BLaER1 treated with 17β-estradiol and CSF1 and Interleukin-3, amounts not matched to agents 10 nM and 100 nM (cell line): ENCODE measurements at regions not wholly inside any gene's neighbourhood (a gene's known extent, or its start where the extent isn't known, plus 50 kb on each side); places are given as distances from the start of the nearest gene placed in this dataset.
A peak's percentile ranks its signal among the peaks of the same experiment; 100 is the strongest.

Source experiments
- H3K27ac ChIP-seq, 11 experiments: shearing (Covaris generic); formaldehyde crosslinking; 2 replicates each; pipeline ENCODE4 v1.8.1; 2022
- H3K27me3 ChIP-seq, 11 experiments: shearing (Covaris generic); formaldehyde crosslinking; 2 replicates each; pipeline ENCODE4 v1.8.1; 2022
- H3K36me3 ChIP-seq, 11 experiments: shearing (Covaris generic); formaldehyde crosslinking; 2 replicates each; pipeline ENCODE4 v1.8.1; 2022
- H3K4me1 ChIP-seq, 10 experiments: shearing (Covaris generic); formaldehyde crosslinking; 2 replicates each; pipeline ENCODE4 v1.8.1; 2022
- H3K4me2 ChIP-seq, 11 experiments: shearing (Covaris generic); formaldehyde crosslinking; 2 replicates each; pipeline ENCODE4 v1.8.1; 2022
- H3K4me3 ChIP-seq, 10 experiments: shearing (Covaris generic); formaldehyde crosslinking; 2 replicates each; pipeline ENCODE4 v1.8.1; 2022
- H3K9ac ChIP-seq, 11 experiments: shearing (Covaris generic); formaldehyde crosslinking; 2 replicates each; pipeline ENCODE4 v1.8.1; 2022
- H3K9me3 ChIP-seq, 11 experiments: shearing (Covaris generic); formaldehyde crosslinking; replicated peaks in 1 of 11; 2 replicates each; pipeline ENCODE4 v1.8.1; 2022
- H4K20me1 ChIP-seq, 11 experiments: shearing (Covaris generic); formaldehyde crosslinking; 2 replicates each; pipeline ENCODE4 v1.8.1; 2022
- Cebpa-rat ChIP-seq, 11 experiments: shearing (Covaris generic); IDR thresholded peaks; 2 replicates each; pipeline ENCODE4 v1.8.1; 2022

DNA sequence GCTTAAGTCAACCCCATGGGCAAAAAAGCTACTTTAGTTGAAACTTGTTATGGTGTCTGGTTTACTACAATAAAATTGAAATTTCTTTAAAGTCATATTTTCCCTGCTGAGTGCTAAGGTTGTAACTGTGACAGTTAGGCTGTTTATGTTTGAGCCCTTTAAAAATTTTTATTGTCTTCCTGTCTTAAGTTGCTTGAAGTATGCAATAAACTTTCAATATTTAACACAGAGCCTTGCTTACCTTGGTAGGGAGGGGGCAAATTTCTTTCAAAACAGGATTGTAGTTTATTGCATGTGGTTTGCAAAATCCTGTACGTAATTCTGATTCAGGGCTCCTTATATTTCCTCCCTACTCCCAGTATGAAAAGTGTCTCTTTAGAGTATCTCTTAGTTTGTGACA is 465.5 kb upstream of the ACTBL2 start:
- no peaks in the 10 kb centered on the region for H3K36me3 ChIP-seq
- no peaks in the 10 kb centered on the region for H3K9me3 ChIP-seq
- no peak for TF ChIP-seq Cebpa-rat (IDR thresholded peaks at IDR 0.05)
- no peak overlapping the region for H3K4me2 ChIP-seq
- no peak overlapping the region for H3K4me3 ChIP-seq
- H3K27me3 ChIP-seq: no peaks in the 10 kb centered on the region
- H3K27ac ChIP-seq: no peak overlapping the region
- no peak overlapping the region for H3K9ac ChIP-seq
- no peaks in the 10 kb centered on the region for H4K20me1 ChIP-seq
- H3K4me1 ChIP-seq: no peaks in the 10 kb centered on the region

DNA sequence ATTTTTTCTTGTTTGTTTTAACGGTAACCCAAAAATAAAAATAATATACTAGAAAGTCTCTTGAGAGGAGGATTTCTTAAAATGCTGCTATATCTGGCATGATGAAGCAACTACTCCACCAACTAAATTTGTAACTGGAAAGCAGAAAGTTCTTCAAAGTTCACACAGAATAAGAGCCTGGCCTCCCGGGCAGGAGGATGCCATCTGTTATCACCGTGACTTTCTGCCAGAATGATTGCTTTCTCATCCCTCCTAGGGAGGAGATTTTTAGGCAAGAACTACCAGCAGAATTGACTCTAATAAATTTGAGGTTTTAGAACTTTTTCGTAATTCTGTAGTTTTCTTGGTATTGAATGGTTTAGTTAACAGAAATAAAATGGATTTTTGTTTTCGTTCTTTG is 464.6 kb upstream of the ACTBL2 start:
- Histone ChIP-seq H3K4me2 (no peak overlapping the region), H3K4me3 (no peak overlapping the region), H3K9me3 (no peaks in the 10 kb centered on the region), H3K9ac (no peak overlapping the region), H4K20me1 (no peaks in the 10 kb centered on the region), H3K27me3 (no peaks in the 10 kb centered on the region), H3K27ac (no peak overlapping the region), H3K4me1 (no peaks in the 10 kb centered on the region), H3K36me3 (no peaks in the 10 kb centered on the region)
- TF ChIP-seq Cebpa-rat (IDR thresholded peaks at IDR 0.05): no peak

DNA sequence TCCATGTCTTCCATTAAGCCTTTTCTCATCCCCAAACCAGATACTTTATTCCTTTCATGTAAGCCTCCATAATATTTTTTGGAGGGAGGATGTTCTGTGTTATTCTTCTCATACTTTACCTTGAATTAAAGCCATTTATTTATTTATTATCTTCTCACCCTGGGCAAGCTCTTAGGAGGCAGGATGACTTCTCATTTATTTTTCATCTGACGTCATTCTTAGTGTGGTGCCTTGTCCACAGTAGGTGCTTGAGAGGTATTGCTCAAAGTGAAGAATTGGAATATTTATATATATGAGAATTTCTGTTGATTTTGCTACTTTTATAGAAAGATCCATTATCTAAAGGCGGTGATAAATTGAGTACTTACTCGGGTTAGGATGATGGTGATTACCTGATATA is 458.3 kb upstream of the ACTBL2 start:
- no peak for TF ChIP-seq Cebpa-rat (IDR thresholded peaks at IDR 0.05)
- no peak overlapping the region for H3K27ac ChIP-seq
- no peaks in the 10 kb centered on the region for H3K4me1 ChIP-seq
- H3K4me3 ChIP-seq: no peak overlapping the region
- no peaks in the 10 kb centered on the region for H3K36me3 ChIP-seq
- H3K9me3 ChIP-seq: no peaks in the 10 kb centered on the region; a peak in 1 of 22 replicates
- H3K4me2 ChIP-seq: no peak overlapping the region
- H3K27me3 ChIP-seq: no peaks in the 10 kb centered on the region
- no peak overlapping the region for H3K9ac ChIP-seq
- H4K20me1 ChIP-seq: no peaks in the 10 kb centered on the region

DNA sequence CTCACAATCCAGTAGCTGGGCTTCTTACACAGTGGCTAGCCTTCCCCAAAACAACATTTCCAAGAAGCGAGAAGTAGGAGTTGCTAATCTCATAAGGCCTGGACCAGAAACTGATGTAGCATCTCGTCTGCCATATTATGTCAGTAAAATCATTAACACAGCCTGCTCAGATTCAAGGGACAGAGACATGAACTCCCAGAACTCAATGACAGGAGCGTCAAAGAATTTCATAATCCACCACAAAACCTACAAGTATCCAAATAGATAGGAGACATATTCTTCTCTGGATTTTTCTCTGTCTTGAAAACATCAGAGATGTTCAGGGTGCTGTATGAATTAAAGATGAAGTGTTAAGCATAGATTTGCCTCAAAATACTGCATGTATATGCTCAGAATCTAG is 457.6 kb upstream of the ACTBL2 start:
- Histone ChIP-seq H3K27me3 (no peaks in the 10 kb centered on the region), H3K4me3 (no peak overlapping the region)

DNA sequence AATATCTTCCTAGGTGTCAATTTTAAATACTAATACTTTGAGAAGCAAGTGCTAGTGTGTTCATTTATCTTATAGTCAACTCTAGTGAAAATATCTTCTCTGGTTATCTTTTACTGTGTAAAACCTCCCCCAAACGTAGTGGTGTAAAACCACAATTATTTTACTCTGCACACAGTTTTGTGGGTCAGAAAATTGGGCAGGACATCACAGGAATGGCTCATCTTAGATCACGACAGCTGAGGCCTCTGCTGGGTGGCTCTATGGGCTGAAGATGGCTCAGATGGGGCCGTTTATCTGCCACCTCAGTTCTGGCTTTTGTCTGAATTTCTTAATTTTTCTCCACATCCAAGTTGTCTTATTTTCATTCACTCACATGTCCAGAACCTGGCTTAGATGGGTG is 457.2 kb upstream of the ACTBL2 start:
- no peak for TF ChIP-seq Cebpa-rat (IDR thresholded peaks at IDR 0.05)
- no peaks in the 10 kb centered on the region for H3K36me3 ChIP-seq
- H4K20me1 ChIP-seq: no peaks in the 10 kb centered on the region
- no peak overlapping the region for H3K27ac ChIP-seq
- H3K27me3 ChIP-seq: no peaks in the 10 kb centered on the region
- no peak overlapping the region for H3K4me2 ChIP-seq
- no peak overlapping the region for H3K4me3 ChIP-seq
- no peaks in the 10 kb centered on the region for H3K4me1 ChIP-seq
- H3K9ac ChIP-seq: no peak overlapping the region
- no peaks in the 10 kb centered on the region; a peak in 1 of 22 replicates for H3K9me3 ChIP-seq

More for the DNA sequence above, 457.6 kb upstream of the ACTBL2 start:
- H3K4me2 ChIP-seq: no peak overlapping the region
- no peaks in the 10 kb centered on the region for H3K36me3 ChIP-seq
- no peak for TF ChIP-seq Cebpa-rat (IDR thresholded peaks at IDR 0.05)
- no peak overlapping the region for H3K27ac ChIP-seq
- no peaks in the 10 kb centered on the region for H3K4me1 ChIP-seq
- no peaks in the 10 kb centered on the region for H4K20me1 ChIP-seq
- H3K9me3 ChIP-seq: no peaks in the 10 kb centered on the region; a peak in 1 of 22 replicates
- no peak overlapping the region for H3K9ac ChIP-seq

DNA sequence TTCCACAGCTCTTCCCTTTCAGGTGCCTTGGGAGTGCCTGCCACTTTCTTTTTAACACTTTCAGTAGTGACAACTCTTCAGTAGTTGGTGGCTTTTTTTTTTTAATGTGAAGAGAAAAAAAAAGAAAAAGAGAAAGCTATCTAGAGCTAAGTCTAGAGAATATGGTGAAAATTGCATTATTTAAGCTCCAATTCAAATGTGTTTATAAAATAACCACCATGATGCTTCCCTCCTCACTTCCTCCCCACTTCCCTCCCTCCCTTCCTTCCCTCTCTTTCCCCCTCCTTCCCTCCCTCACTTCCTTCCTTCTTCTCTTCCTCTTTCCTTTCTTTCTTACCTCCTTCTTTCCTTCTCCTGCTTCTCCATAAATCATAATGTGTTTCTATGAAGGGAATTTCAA is 456.7 kb upstream of the ACTBL2 start:
- TF ChIP-seq Cebpa-rat (IDR thresholded peaks at IDR 0.05): no peak
- Histone ChIP-seq H3K4me2 (no peak overlapping the region), H3K9me3 (no peaks in the 10 kb centered on the region; a peak in 1 of 22 replicates), H3K4me3 (no peak overlapping the region), H3K27me3 (no peaks in the 10 kb centered on the region), H3K4me1 (no peaks in the 10 kb centered on the region), H3K27ac (no peak overlapping the region), H3K36me3 (no peaks in the 10 kb centered on the region), H3K9ac (no peak overlapping the region), H4K20me1 (no peaks in the 10 kb centered on the region)

DNA sequence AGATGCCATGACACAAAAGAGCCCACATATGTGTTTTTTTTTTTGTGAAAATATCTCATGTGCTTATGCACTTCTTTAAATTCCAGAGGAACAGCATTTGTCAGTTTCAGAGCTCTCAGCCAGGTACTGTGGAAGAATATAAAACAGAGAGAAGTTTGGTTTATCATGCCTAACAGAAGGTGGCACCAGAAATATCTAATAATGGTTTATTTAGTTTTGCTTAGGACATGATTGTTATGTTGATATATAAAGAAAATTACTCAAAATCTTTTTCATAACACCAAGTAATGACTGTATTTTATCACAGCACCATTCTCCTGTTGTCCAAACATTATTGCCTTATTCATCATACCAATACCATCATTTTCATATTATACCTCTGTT is 455.6 kb upstream of the ACTBL2 start:
- H4K20me1 ChIP-seq: no peaks in the 10 kb centered on the region
- H3K27ac ChIP-seq: no peak overlapping the region
- H3K4me1 ChIP-seq: peaks cover 0 to under 1% (median 0%) of the 10 kb centered on the region in 10 experiments; a peak in 2 of 20 replicates
- TF ChIP-seq Cebpa-rat (IDR thresholded peaks at IDR 0.05): no peak
- no peak overlapping the region for H3K9ac ChIP-seq
- no peaks in the 10 kb centered on the region for H3K27me3 ChIP-seq
- no peak overlapping the region for H3K4me2 ChIP-seq
- H3K9me3 ChIP-seq: no peaks in the 10 kb centered on the region; a peak in 1 of 22 replicates
- H3K36me3 ChIP-seq: no peaks in the 10 kb centered on the region
- no peak overlapping the region for H3K4me3 ChIP-seq

DNA sequence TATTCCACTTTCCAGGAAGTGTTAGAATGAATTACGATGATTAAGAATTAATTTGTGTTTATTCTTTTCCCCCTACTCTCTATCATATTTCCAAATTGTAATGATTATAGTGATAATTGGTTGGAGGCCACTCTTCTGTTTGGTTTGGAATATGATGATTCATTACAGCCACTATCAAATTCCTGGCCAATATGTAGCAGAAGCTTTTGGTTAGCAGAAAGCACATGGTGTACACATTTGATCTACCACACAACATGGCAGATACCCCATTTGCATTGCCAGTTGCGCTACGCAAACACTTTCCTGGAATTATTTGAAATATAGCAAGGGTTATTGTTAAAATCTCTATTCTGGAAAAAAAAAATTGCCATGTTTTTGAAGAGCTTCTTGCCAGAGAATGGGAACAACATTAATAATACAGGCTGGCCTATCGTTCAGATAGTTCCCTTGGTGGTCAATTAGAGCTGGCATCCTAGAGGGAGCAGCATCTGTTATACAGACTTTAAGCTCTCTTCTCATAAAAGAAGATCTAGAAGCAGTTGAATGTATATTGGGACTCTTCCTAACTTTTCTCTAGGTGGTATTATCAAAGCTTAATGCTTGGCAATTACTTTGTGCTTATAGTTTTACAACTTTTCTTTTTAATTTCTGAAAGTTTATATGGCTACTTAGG is 455.0 kb upstream of the ACTBL2 start:
- Histone ChIP-seq H3K9me3 (no peaks in the 10 kb centered on the region; a peak in 1 of 22 replicates), H4K20me1 (no peaks in the 10 kb centered on the region), H3K27ac (no peak overlapping the region), H3K4me1 (peaks cover 0 to 6% (median 0%) of the 10 kb centered on the region in 10 experiments; a peak in 4 of 20 replicates), H3K36me3 (no peaks in the 10 kb centered on the region), H3K9ac (no peak overlapping the region), H3K27me3 (no peaks in the 10 kb centered on the region), H3K4me3 (no peak overlapping the region), H3K4me2 (no peak overlapping the region)
- no peak for TF ChIP-seq Cebpa-rat (IDR thresholded peaks at IDR 0.05)

DNA sequence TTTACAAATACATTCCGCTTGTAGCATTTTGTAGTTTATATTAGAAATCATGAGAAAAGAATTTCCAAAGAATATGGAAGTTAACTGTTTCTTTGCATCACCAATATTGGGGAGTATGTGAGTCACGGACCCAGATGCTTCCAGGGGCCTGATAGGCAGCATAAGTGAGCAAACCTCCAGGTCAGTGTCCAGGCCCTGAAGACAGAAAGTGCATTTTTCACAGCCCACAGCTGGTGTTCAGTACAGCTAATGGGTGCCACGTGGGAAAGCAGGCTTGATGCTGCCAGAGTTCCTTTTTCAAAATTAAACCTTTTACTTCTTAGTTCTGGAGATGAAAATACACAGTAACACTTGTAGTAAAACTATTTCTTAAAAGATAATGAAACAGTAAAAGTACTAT is 454.4 kb upstream of the ACTBL2 start:
- Histone ChIP-seq H3K9ac (no peak overlapping the region), H3K4me1 (peaks cover 0 to 12% (median 0%) of the 10 kb centered on the region in 10 experiments; a peak in 5 of 20 replicates), H3K4me3 (no peak overlapping the region), H3K27me3 (no peaks in the 10 kb centered on the region), H3K27ac (no peak overlapping the region), H3K4me2 (no peak overlapping the region), H4K20me1 (no peaks in the 10 kb centered on the region), H3K9me3 (no peaks in the 10 kb centered on the region; a peak in 1 of 22 replicates), H3K36me3 (no peaks in the 10 kb centered on the region)
- no peak for TF ChIP-seq Cebpa-rat (IDR thresholded peaks at IDR 0.05)

DNA sequence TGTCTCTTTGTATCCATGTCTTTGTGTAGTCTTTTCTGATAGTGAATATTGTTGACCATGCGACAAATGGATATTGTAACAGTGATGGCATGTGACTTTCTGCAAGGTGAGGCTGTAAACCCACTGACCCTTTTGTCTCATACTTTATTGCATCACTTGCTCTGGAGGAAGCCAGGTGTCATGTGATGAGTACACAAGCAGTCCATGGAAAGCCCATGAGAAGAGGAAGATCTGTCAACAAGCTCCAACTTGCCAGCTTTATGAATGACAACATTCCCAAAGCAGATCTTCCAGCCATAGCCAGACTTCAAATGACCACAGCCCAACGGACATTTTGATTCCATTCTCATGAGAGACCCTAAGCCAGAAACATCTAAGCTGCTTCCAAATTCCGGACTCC is 450.1 kb upstream of the ACTBL2 start:
- H3K36me3 ChIP-seq: no peaks in the 10 kb centered on the region
- peak overlapping the region in 1 of 11 experiments; percentile 48; a peak in 2 of 22 replicates for H3K27ac ChIP-seq
- no peak overlapping the region for H3K4me3 ChIP-seq
- no peak for TF ChIP-seq Cebpa-rat (IDR thresholded peaks at IDR 0.05)
- H3K27me3 ChIP-seq: no peaks in the 10 kb centered on the region
- no peaks in the 10 kb centered on the region for H4K20me1 ChIP-seq
- H3K4me2 ChIP-seq: peak overlapping the region in 2 of 11 experiments; percentile 69 to 72; a peak in 4 of 22 replicates
- H3K4me1 ChIP-seq: peaks cover 0 to 24% (median 0%) of the 10 kb centered on the region in 10 experiments; a peak in 6 of 20 replicates
- H3K9ac ChIP-seq: no peak overlapping the region
- H3K9me3 ChIP-seq: peaks cover 0 to 7% (median 0%) of the 10 kb centered on the region in 11 experiments; a peak in 4 of 22 replicates
